Heart right ventricle (tissue), 16 donors: ENCODE measurements at regions not wholly inside any gene's neighbourhood (a gene's known extent, or its start where the extent isn't known, plus 50 kb on each side); places are given as distances from the start of the nearest gene placed in this dataset.

Experiments used
- ATAC-seq, 8 donors: fragments of 200-7000 bp; cut with Tn5 transposase; one replicate each; pipeline ENCODE4 v1.9.1; 2020; ENCODE audit warnings: mild to moderate bottlenecking in 8 of 8, moderate library complexity in 8 of 8, moderate number of reproducible peaks in 1 of 8
- DNase-seq, 2 donors: peaks; one replicate each; pipeline ENCODE4 v3.0.0-alpha.2; 2020
- H3K27ac ChIP-seq, 10 donors: fragments of 200-600 bp; sonication (generic) in 2 of 10; one replicate each; pipeline versions ENCODE4 v1.5.0 to v1.8.0; 2020 to 2022; ENCODE audit warnings: mild to moderate bottlenecking in 3 of 10
- H3K27me3 ChIP-seq, 7 donors: fragments of 200-600 bp; one replicate each; pipeline ENCODE4 v1.8.0; 2021 to 2022; ENCODE audit warnings: mild to moderate bottlenecking in 2 of 7
- H3K36me3 ChIP-seq, 9 donors: fragments of 200-600 bp; sonication (generic) in 1 of 9; one replicate each; pipeline versions ENCODE4 v1.5.0 to v1.8.0; 2020 to 2022; ENCODE audit warnings: mild to moderate bottlenecking in 2 of 9
- H3K4me1 ChIP-seq, 9 donors: fragments of 200-600 bp; sonication (generic) in 1 of 9; one replicate each; pipeline versions ENCODE4 v1.5.0 to v1.8.0; 2020 to 2022; ENCODE audit warnings: mild to moderate bottlenecking in 4 of 9
- H3K4me3 ChIP-seq, 10 donors: fragments of 200-600 bp; sonication (generic) in 2 of 10; one replicate each; pipeline versions ENCODE4 v1.5.0 to v1.8.0; 2020 to 2022; ENCODE audit warnings: mild to moderate bottlenecking in 7 of 10, moderate library complexity in 2 of 10
- H3K9me3 ChIP-seq, 11 donors: fragments of 200-600 bp in 10 of 11; sonication (generic) in 2 of 11; one replicate each; pipeline versions ENCODE4 v1.5.0 to v1.8.0; 2013 to 2022; ENCODE audit warnings: mild to moderate bottlenecking in 2 of 11, control low read depth in 1 of 11, moderate library complexity in 1 of 11
- CTCF ChIP-seq, 9 donors: fragments of 200-600 bp; sonication (generic) in 2 of 9; IDR thresholded peaks; one replicate each; pipeline versions ENCODE4 v1.5.0 to v1.8.0; 2021 to 2022; ENCODE audit warnings: antibody characterized with exemption in 9 of 9, mild to moderate bottlenecking in 5 of 9, moderate library complexity in 1 of 9
- WGBS, 2 donors: extraction: QIAGEN DNeasy Blood & Tissue Kit; methylation state at CpG; one replicate each; pipeline ENCODE4 v1.1.7; 2013; ENCODE audit warnings: inconsistent platforms in 1 of 2; 5-methylcytosine and 5-hydroxymethylcytosine counted together
- intact Hi-C, 10 donors: fragments of 100-400 bp; cut with DNase I; formaldehyde crosslinking; loops; one replicate each; pipeline versions ENCODE4 v1.11.1 to v1.14.2; 2022
- donor health status: Arrhythmogenic right ventricular cardiomyopathy.
- donor health status: ischemic (EF 13 %, LVEDD 7.1; RV severe dilation, severe dysfunction).
- donor health status: healthy with polysubstance abuse.
- donor health status: DM: no; HTN: yes; CAD: no.
- donor health status: DM: no; HTN: no; CAD: no.
- donor health status: ischemic (EF 25% LVEDD 6.9; RV normal size, moderate dysfunction).
- donor health status: ischemic (EF 25% LVEDD 5.7; RV mildly dilated, moderate dysfunction).
- donor health status: healthy.
- donor health status: DM: yes; HTN: yes; CAD: no.
- donor health status: Ischemic cardiomyopathy.
- donor health status: ischemic (EF 35%, LVEDD 5.7; RV mildly dilated, moderate dysfunction).
- donor health status: nonischemic (EF 11% LVEDD 7.7; RV severe dilation, severe dysfunction).
- donor health status: DM: yes; HTN: yes; CAD: no.
- donor health status: PGD.
- donor health status: ischemic (EF 29% LVEDD 5.4; RV normal size, mild dysfunction).
- donor health status: nonischemic (EF 23%, LVEDD 6.1; RV moderate dilation, normal function).

- ATAC-seq (no peak), DNase-seq (no peak)
- no peaks in the 10 kb centered on the region for H3K27me3 ChIP-seq
- no peak overlapping the region for H3K27ac ChIP-seq
- H3K36me3 ChIP-seq = no peaks in the 10 kb centered on the region
- TF ChIP-seq CTCF (IDR thresholded peaks at IDR 0.05) = no peak
- intact Hi-C loops = loop anchor here in 1 of 10 donors (10.0 kb wide), 1 partner anchor 1664 kb away; no protein-coding TSS in a partner anchor
- WGBS, 2 donors = 68 to 70% methylated on average over 5 of the region's 5 CpGs
- no peak overlapping the region for H3K4me3 ChIP-seq
- H3K4me1 ChIP-seq = peaks cover 0 to 35% (median 16%) of the 10 kb centered on the region in 9 donors
- no peaks in the 10 kb centered on the region for H3K9me3 ChIP-seq
Measured at GRCh38 chr13:106678646-106679418, 110.9 kb upstream of the ARGLU1 start.

- H3K27ac ChIP-seq = no peak overlapping the region
- no peaks in the 10 kb centered on the region for H3K9me3 ChIP-seq
- intact Hi-C loops = loop anchor here in 1 of 10 donors (10.0 kb wide), 1 partner anchor 1661 kb away; no protein-coding TSS in a partner anchor
- DNase-seq (no peak), ATAC-seq (no peak)
- H3K4me1 ChIP-seq = peaks cover 0 to 22% (median 3%) of the 10 kb centered on the region in 9 donors
- H3K27me3 ChIP-seq = no peaks in the 10 kb centered on the region
- H3K4me3 ChIP-seq = no peak overlapping the region
- no peaks in the 10 kb centered on the region for H3K36me3 ChIP-seq
- TF ChIP-seq CTCF (IDR thresholded peaks at IDR 0.05) = no peak
Measured at GRCh38 chr13:106675311-106675710, 107.4 kb upstream of the ARGLU1 start.

- Histone ChIP-seq H3K4me1 (peaks cover 0 to 13% (median 4%) of the 10 kb centered on the region in 9 donors), H3K27me3 (no peaks in the 10 kb centered on the region), H3K9me3 (no peaks in the 10 kb centered on the region), H3K36me3 (no peaks in the 10 kb centered on the region), H3K4me3 (no peak overlapping the region), H3K27ac (no peak overlapping the region)
- TF ChIP-seq CTCF (IDR thresholded peaks at IDR 0.05) = no peak
- 89% methylated on average over 6 of the region's 6 CpGs for WGBS, 2 donors
- no peak for ATAC-seq
- intact Hi-C loops = no loop called here
- no peak for DNase-seq
Measured at GRCh38 chr13:106660746-106661625, 93.0 kb upstream of the ARGLU1 start.

GRCh38 chr13:106657104-106657503, 89.2 kb upstream of the ARGLU1 start:
- TF ChIP-seq CTCF (IDR thresholded peaks at IDR 0.05) = no peak
- ATAC-seq (no peak), DNase-seq (no peak)
- Histone ChIP-seq H3K4me3 (no peak overlapping the region), H3K4me1 (peaks cover 0 to 14% (median 4%) of the 10 kb centered on the region in 9 donors), H3K36me3 (no peaks in the 10 kb centered on the region), H3K27me3 (no peaks in the 10 kb centered on the region), H3K27ac (no peak overlapping the region), H3K9me3 (no peaks in the 10 kb centered on the region)
- intact Hi-C loops = no loop called here
- 27 to 35% methylated on average over 3 of the region's 3 CpGs for WGBS, 2 donors
